ENCODE measurements at regions not wholly inside any gene's neighbourhood (a gene's known extent, or its start where the extent isn't known, plus 50 kb on each side); places are given as distances from the start of the nearest gene placed in this dataset.

DNA sequence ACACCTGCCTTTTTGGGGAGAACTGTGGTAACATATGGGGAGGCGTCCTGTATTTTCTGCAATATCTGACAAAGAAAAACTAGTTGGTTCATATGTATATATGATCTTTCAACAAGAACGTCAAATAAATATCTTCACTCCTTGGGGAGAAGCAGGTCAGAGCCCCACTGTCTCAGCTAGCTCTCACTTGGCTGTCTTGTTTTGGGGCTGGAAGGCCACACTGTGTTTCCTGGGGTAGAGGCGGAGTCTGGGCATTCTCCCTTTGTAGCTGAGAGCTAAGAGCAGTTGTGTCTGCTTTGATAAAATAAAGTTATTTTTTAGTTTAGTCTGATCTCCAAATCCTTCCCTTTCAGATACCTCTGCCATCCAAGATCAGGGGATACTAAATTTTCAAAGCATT is 83.9 kb upstream of the IGFBP3 start:
- no peaks in the 10 kb centered on the region for H3K4me1 ChIP-seq (ENCODE audit: control insufficient read depth in 4 of 4, insufficient read depth in 4 of 4, low read length in 3 of 4)
- no peaks in the 10 kb centered on the region for H3K27me3 ChIP-seq (ENCODE audit: control insufficient read depth in 4 of 4, insufficient read depth in 4 of 4, low read length in 3 of 4)
- no peak for DNase-seq (ENCODE audit: low spot score)
- 87% methylated on average over 3 of the region's 3 CpGs for WGBS
- H3K4me3 ChIP-seq (ENCODE audit: low read depth in 1 of 3, low read length in 3 of 3) = no peak overlapping the region
- no peak overlapping the region for H3K27ac ChIP-seq (ENCODE audit: low read depth in 1 of 2, low read length in 2 of 2)
- TF ChIP-seq TAF1 (conservative IDR thresholded peaks at IDR 0.05) (no peak), RXRA (IDR thresholded peaks at IDR 0.05) (no peak), FOXA1 (IDR thresholded peaks at IDR 0.05) (no peak), RAD21 (IDR thresholded peaks at IDR 0.05) (no peak), HNF4G (IDR thresholded peaks at IDR 0.05) (no peak), GABPA (IDR thresholded peaks at IDR 0.05 in 1 of 2, conservative IDR thresholded peaks at IDR 0.05 in 1 of 2) (no peak)
- TF ChIP-seq, protein P1, sequence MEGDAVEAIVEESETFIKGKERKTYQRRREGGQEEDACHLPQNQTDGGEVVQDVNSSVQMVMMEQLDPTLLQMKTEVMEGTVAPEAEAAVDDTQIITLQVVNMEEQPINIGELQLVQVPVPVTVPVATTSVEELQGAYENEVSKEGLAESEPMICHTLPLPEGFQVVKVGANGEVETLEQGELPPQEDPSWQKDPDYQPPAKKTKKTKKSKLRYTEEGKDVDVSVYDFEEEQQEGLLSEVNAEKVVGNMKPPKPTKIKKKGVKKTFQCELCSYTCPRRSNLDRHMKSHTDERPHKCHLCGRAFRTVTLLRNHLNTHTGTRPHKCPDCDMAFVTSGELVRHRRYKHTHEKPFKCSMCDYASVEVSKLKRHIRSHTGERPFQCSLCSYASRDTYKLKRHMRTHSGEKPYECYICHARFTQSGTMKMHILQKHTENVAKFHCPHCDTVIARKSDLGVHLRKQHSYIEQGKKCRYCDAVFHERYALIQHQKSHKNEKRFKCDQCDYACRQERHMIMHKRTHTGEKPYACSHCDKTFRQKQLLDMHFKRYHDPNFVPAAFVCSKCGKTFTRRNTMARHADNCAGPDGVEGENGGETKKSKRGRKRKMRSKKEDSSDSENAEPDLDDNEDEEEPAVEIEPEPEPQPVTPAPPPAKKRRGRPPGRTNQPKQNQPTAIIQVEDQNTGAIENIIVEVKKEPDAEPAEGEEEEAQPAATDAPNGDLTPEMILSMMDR (IDR thresholded peaks at IDR 0.05; ENCODE audit: low read depth, low read length, missing input control) = no peak
- TF ChIP-seq, protein P2, sequence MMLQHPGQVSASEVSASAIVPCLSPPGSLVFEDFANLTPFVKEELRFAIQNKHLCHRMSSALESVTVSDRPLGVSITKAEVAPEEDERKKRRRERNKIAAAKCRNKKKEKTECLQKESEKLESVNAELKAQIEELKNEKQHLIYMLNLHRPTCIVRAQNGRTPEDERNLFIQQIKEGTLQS (IDR thresholded peaks at IDR 0.05) = no peak
- TF ChIP-seq, protein P3, sequence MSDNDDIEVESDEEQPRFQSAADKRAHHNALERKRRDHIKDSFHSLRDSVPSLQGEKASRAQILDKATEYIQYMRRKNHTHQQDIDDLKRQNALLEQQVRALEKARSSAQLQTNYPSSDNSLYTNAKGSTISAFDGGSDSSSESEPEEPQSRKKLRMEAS (IDR thresholded peaks at IDR 0.05) = no peak
- H3K9ac ChIP-seq (ENCODE audit: low read depth in 1 of 2, low read length in 2 of 2) = no peak overlapping the region
- peaks cover 0 to 2% (median 1%) of the 10 kb centered on the region in 4 donors for H3K9me3 ChIP-seq (ENCODE audit: control insufficient read depth in 4 of 4, low read length in 3 of 4)
- H3K36me3 ChIP-seq (ENCODE audit: control insufficient read depth in 4 of 4, insufficient read depth in 3 of 4, low read depth in 1 of 4, low read length in 3 of 4) = no peaks in the 10 kb centered on the region

DNA sequence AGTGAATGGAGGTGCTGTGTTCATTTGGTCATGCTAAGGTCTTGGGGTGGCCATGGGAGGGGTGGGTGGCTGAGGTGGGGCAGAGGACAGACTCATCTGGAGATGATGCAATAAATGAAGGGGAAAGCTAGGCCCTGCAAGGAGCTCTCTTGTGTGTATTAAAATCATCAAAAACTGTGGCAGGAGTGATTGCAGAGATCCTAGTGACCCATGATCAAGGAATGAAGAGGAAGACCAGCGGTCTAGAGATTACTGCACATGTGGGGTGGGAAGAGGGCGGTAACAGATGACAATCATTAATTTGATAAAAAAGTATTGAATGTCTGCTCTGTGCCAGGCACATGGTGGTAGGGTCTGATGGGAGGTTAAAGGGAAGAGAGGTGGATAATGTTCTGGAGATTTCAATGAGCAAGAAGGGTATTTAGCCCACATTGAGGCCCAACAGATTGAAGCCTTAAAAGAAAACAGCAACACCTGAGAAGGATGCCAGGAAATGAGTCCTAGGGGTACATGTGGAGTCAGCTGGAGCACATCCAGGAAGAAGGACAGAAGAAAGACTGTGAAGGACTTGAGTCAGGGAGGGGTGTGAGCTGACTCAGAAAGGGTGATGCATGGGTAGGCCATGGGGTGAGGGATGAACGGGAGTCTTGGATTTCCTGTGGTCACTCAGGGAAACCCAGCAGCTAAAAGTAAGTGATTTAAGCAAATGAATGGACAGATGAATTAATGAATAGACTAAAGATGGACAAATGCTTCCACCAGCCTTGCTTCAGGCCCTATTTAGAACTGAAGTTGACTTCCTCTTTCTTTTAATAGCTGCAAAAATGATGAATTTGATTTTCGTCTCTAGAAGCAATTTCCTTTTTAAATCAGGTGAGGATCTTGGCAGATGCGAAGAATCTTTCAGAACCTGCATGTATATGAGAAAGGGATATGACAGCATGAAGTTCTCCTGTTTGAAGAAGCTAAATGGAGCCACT is 83.1 kb upstream of the IGFBP3 start:
- WGBS = 81% methylated on average over 5 of the region's 5 CpGs
- Histone ChIP-seq H3K36me3 (ENCODE audit: control insufficient read depth in 4 of 4, insufficient read depth in 3 of 4, low read depth in 1 of 4, low read length in 3 of 4) (no peaks in the 10 kb centered on the region), H3K27me3 (ENCODE audit: control insufficient read depth in 4 of 4, insufficient read depth in 4 of 4, low read length in 3 of 4) (no peaks in the 10 kb centered on the region), H3K27ac (ENCODE audit: low read depth in 1 of 2, low read length in 2 of 2) (no peak overlapping the region), H3K4me3 (ENCODE audit: low read depth in 1 of 3, low read length in 3 of 3) (no peak overlapping the region), H3K9ac (ENCODE audit: low read depth in 1 of 2, low read length in 2 of 2) (no peak overlapping the region), H3K4me1 (ENCODE audit: control insufficient read depth in 4 of 4, insufficient read depth in 4 of 4, low read length in 3 of 4) (no peaks in the 10 kb centered on the region), H3K9me3 (ENCODE audit: control insufficient read depth in 4 of 4, low read length in 3 of 4) (peaks cover 0 to 2% (median 1%) of the 10 kb centered on the region in 4 donors)
- DNase-seq (ENCODE audit: low spot score) = no peak
- no peak for TF ChIP-seq JUND (IDR thresholded peaks at IDR 0.05)
- TF ChIP-seq, protein P3 (IDR thresholded peaks at IDR 0.05) = no peak
- TF ChIP-seq EGR1 (IDR thresholded peaks at IDR 0.05; ENCODE audit: low read depth in 2 of 2) = no peak
- TF ChIP-seq TAF1 (conservative IDR thresholded peaks at IDR 0.05) = no peak
- no peak for TF ChIP-seq YY1 (IDR thresholded peaks at IDR 0.05)
- no peak for TF ChIP-seq RAD21 (IDR thresholded peaks at IDR 0.05)
- TF ChIP-seq, protein P2 (IDR thresholded peaks at IDR 0.05) = no peak
- no peak for TF ChIP-seq HNF4G (IDR thresholded peaks at IDR 0.05)
- TF ChIP-seq, protein P1 (IDR thresholded peaks at IDR 0.05; ENCODE audit: low read depth, low read length, missing input control) = no peak
- TF ChIP-seq SP1 (IDR thresholded peaks at IDR 0.05) = no peak
- TF ChIP-seq HNF4A (conservative IDR thresholded peaks at IDR 0.05) = no peak
- TF ChIP-seq, protein P4, sequence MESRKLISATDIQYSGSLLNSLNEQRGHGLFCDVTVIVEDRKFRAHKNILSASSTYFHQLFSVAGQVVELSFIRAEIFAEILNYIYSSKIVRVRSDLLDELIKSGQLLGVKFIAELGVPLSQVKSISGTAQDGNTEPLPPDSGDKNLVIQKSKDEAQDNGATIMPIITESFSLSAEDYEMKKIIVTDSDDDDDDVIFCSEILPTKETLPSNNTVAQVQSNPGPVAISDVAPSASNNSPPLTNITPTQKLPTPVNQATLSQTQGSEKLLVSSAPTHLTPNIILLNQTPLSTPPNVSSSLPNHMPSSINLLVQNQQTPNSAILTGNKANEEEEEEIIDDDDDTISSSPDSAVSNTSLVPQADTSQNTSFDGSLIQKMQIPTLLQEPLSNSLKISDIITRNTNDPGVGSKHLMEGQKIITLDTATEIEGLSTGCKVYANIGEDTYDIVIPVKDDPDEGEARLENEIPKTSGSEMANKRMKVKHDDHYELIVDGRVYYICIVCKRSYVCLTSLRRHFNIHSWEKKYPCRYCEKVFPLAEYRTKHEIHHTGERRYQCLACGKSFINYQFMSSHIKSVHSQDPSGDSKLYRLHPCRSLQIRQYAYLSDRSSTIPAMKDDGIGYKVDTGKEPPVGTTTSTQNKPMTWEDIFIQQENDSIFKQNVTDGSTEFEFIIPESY (IDR thresholded peaks at IDR 0.05) = no peak
- TF ChIP-seq, protein P5, sequence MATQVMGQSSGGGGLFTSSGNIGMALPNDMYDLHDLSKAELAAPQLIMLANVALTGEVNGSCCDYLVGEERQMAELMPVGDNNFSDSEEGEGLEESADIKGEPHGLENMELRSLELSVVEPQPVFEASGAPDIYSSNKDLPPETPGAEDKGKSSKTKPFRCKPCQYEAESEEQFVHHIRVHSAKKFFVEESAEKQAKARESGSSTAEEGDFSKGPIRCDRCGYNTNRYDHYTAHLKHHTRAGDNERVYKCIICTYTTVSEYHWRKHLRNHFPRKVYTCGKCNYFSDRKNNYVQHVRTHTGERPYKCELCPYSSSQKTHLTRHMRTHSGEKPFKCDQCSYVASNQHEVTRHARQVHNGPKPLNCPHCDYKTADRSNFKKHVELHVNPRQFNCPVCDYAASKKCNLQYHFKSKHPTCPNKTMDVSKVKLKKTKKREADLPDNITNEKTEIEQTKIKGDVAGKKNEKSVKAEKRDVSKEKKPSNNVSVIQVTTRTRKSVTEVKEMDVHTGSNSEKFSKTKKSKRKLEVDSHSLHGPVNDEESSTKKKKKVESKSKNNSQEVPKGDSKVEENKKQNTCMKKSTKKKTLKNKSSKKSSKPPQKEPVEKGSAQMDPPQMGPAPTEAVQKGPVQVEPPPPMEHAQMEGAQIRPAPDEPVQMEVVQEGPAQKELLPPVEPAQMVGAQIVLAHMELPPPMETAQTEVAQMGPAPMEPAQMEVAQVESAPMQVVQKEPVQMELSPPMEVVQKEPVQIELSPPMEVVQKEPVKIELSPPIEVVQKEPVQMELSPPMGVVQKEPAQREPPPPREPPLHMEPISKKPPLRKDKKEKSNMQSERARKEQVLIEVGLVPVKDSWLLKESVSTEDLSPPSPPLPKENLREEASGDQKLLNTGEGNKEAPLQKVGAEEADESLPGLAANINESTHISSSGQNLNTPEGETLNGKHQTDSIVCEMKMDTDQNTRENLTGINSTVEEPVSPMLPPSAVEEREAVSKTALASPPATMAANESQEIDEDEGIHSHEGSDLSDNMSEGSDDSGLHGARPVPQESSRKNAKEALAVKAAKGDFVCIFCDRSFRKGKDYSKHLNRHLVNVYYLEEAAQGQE (IDR thresholded peaks at IDR 0.05) = no peak
- TF ChIP-seq FOXA2 (IDR thresholded peaks at IDR 0.05) = no peak
- no peak for TF ChIP-seq NR2F2 (IDR thresholded peaks at IDR 0.05)
- no peak for TF ChIP-seq RXRA (IDR thresholded peaks at IDR 0.05)
- no peak for TF ChIP-seq GABPA (IDR thresholded peaks at IDR 0.05 in 1 of 2, conservative IDR thresholded peaks at IDR 0.05 in 1 of 2)
- no peak for TF ChIP-seq FOXA1 (IDR thresholded peaks at IDR 0.05)

Data from liver (tissue), 8 donors.